Retinal pigment epithelial cell (primary cell): ENCODE measurements at regions not wholly inside any gene's neighbourhood (a gene's known extent, or its start where the extent isn't known, plus 50 kb on each side); places are given as distances from the start of the nearest gene placed in this dataset.
"Not testable (repeated sequence)": the region's sequence is repeated elsewhere in the genome, so short reads cannot be mapped to it uniquely, and the experiment has no call there.

Experiments used
- DNase-seq: peaks from one replicate; pipeline ENCODE4 v3.0.0-alpha.2; 2010; ENCODE audit warnings: low read depth
- H3K4me3 ChIP-seq: 2 replicates; pipeline ENCODE4 v1.5.1; 2011; ENCODE audit warnings: mild to moderate bottlenecking, low read length, control low read depth, moderate library complexity
- CTCF ChIP-seq: conservative IDR thresholded peaks from 2 replicates; pipeline ENCODE4 v1.5.1; 2011; ENCODE audit warnings: low read depth, low read length, control low read depth, inconsistent platforms

- no peak for DNase-seq
- H3K4me3 ChIP-seq, result no peak overlapping the region
- TF ChIP-seq CTCF, result no peak
Observed at GRCh38 chr1:5120559-5120958, 466.1 kb downstream of the AJAP1 start.

GRCh38 chr1:5119366-5120234, 465.2 kb downstream of the AJAP1 start:
- no peak for DNase-seq
- no peak overlapping the region for H3K4me3 ChIP-seq
- TF ChIP-seq CTCF, result no peak

GRCh38 chr1:5118771-5119170, 464.4 kb downstream of the AJAP1 start:
- H3K4me3 ChIP-seq, DNase-seq: not testable (repeated sequence)

- not testable (repeated sequence) for H3K4me3 ChIP-seq, DNase-seq
Observed at GRCh38 chr1:5118292-5118691, 463.9 kb downstream of the AJAP1 start.

GRCh38 chr1:5111581-5111980, 457.2 kb downstream of the AJAP1 start:
- no peak overlapping the region for H3K4me3 ChIP-seq
- no peak for TF ChIP-seq CTCF
- no peak for DNase-seq

- no peak for DNase-seq
Observed at GRCh38 chr1:5110508-5110907, 456.1 kb downstream of the AJAP1 start.

GRCh38 chr1:5109633-5110032, 455.2 kb downstream of the AJAP1 start:
- DNase-seq, result no peak
- TF ChIP-seq CTCF, result no peak
- no peak overlapping the region for H3K4me3 ChIP-seq

More at GRCh38 chr1:5110508-5110907, 456.1 kb downstream of the AJAP1 start:
- H3K4me3 ChIP-seq, result no peak overlapping the region
- no peak for TF ChIP-seq CTCF

- no peak for TF ChIP-seq CTCF
- no peak for DNase-seq
- no peak overlapping the region for H3K4me3 ChIP-seq
Observed at GRCh38 chr1:5108740-5109139, 454.3 kb downstream of the AJAP1 start.
